Large intestine (tissue), 3 donors: ENCODE measurements at regions not wholly inside any gene's neighbourhood (a gene's known extent, or its start where the extent isn't known, plus 50 kb on each side); places are given as distances from the start of the nearest gene placed in this dataset.

ENCODE experiments used
- DNase-seq, 2 donors: peaks; one replicate each; pipeline versions ENCODE4 v3.0.0 to v3.0.0-alpha.2; 2013
- H3K27ac ChIP-seq: one replicate; pipeline ENCODE4 v1.5.1; 2013; ENCODE audit warnings: low read length
- H3K27me3 ChIP-seq: 2 replicates; pipeline ENCODE4 v1.6.1; 2013; ENCODE audit warnings: low read length; ENCODE audit not compliant: control insufficient read depth, insufficient read depth
- H3K36me3 ChIP-seq: 2 replicates; pipeline ENCODE4 v1.6.1; 2013; ENCODE audit warnings: low read length; ENCODE audit not compliant: control insufficient read depth, insufficient read depth
- H3K4me1 ChIP-seq: one replicate; pipeline ENCODE4 v1.6.1; 2013; ENCODE audit warnings: low read length; ENCODE audit not compliant: control insufficient read depth, insufficient read depth
- H3K4me3 ChIP-seq: one replicate; pipeline ENCODE4 v1.5.1; 2013; ENCODE audit warnings: low read length
- H3K9me3 ChIP-seq: one replicate; pipeline ENCODE4 v1.6.1; 2013; ENCODE audit warnings: mild to moderate bottlenecking, low read depth, low read length, moderate library complexity; ENCODE audit not compliant: control insufficient read depth
- WGBS: methylation state at CpG from one replicate; pipeline ENCODE4 v1.1.5; 2013; ENCODE audit warnings: low lambda C conversion rate; ENCODE audit not compliant: insufficient coverage; 5-methylcytosine and 5-hydroxymethylcytosine counted together

- Histone ChIP-seq H3K9me3 (no peaks in the 10 kb centered on the region), H3K36me3 (no peaks in the 10 kb centered on the region), H3K4me3 (no peak overlapping the region), H3K27me3 (no peaks in the 10 kb centered on the region), H3K4me1 (no peaks in the 10 kb centered on the region), H3K27ac (no peak overlapping the region)
- no CpG with 5 or more reads among the region's 3 CpGs for WGBS
- no peak for DNase-seq
Observed at GRCh38 chr2:221258464-221258863, 313.6 kb downstream of the EPHA4 start.

DNA sequence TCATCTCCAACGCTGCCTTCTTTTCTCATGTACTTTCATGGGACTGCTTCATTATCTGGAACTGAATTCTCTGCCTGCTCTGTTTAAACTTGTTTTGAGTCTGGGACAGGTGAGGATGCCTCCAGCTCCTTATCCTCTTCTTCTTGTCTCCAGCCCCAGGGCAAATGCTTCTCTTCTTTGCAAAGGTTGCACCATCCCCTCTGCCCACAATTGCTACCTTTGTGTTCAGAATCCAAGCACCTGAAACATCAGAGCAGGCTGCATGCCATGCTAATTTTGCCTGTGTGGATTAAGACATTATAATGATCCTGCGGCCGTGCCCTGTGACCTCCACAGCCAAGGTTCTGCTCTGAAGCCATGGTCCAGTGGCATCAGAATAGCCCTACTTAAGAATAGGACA is 309.5 kb downstream of the EPHA4 start:
- H3K36me3 ChIP-seq, result no peaks in the 10 kb centered on the region
- H3K4me1 ChIP-seq, result no peaks in the 10 kb centered on the region
- no peaks in the 10 kb centered on the region for H3K27me3 ChIP-seq
- DNase-seq, result no peak
- H3K9me3 ChIP-seq, result no peaks in the 10 kb centered on the region
- no peak overlapping the region for H3K27ac ChIP-seq
- no peak overlapping the region for H3K4me3 ChIP-seq
- WGBS, result 100% methylated on average over 1 of the region's 3 CpGs

GRCh38 chr2:221263573-221263972 is 308.5 kb downstream of the EPHA4 start:
- 100% methylated on average over 1 of the region's 2 CpGs for WGBS
- H3K9me3 ChIP-seq, result no peaks in the 10 kb centered on the region
- no peak for DNase-seq
- no peak overlapping the region for H3K27ac ChIP-seq
- H3K27me3 ChIP-seq, result no peaks in the 10 kb centered on the region
- no peak overlapping the region for H3K4me3 ChIP-seq
- H3K36me3 ChIP-seq, result no peaks in the 10 kb centered on the region
- H3K4me1 ChIP-seq, result no peaks in the 10 kb centered on the region

- H3K4me1 ChIP-seq, result no peaks in the 10 kb centered on the region
- 86% methylated on average over 1 of the region's 2 CpGs for WGBS
- no peaks in the 10 kb centered on the region for H3K27me3 ChIP-seq
- no peak overlapping the region for H3K27ac ChIP-seq
- H3K9me3 ChIP-seq, result no peaks in the 10 kb centered on the region
- H3K36me3 ChIP-seq, result no peaks in the 10 kb centered on the region
- DNase-seq, result no peak
- H3K4me3 ChIP-seq, result no peak overlapping the region
Observed at GRCh38 chr2:221264318-221264717, 307.8 kb downstream of the EPHA4 start.

GRCh38 chr2:221267773-221268425 is 304.2 kb downstream of the EPHA4 start:
- Histone ChIP-seq H3K36me3 (no peaks in the 10 kb centered on the region), H3K4me3 (no peak overlapping the region), H3K9me3 (no peaks in the 10 kb centered on the region), H3K4me1 (no peaks in the 10 kb centered on the region), H3K27me3 (no peaks in the 10 kb centered on the region), H3K27ac (no peak overlapping the region)
- DNase-seq, result no peak
- WGBS, result no CpG with 5 or more reads among the region's 6 CpGs

DNA sequence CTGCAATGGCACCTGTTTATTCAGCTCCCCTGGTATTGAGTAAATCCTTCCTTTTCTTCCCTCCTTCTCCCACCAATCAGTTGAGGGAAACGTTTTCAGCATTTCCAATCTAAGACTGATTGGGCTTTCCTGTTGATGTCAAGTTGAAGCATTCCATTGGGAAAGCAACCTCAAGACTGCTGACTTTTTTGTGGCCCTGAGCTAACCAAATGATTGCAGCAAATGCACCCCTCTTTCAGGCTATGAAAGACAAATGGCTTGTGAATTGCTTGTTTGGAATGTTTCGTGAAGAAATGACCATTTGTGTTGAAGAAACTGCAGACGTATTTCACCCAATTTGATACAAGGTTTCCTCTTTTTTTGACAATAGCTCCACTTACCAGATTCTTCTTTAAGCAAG is 303.5 kb downstream of the EPHA4 start:
- Histone ChIP-seq H3K9me3 (no peaks in the 10 kb centered on the region), H3K4me1 (no peaks in the 10 kb centered on the region), H3K27ac (no peak overlapping the region), H3K36me3 (no peaks in the 10 kb centered on the region), H3K27me3 (no peaks in the 10 kb centered on the region), H3K4me3 (no peak overlapping the region)
- no peak for DNase-seq
- WGBS, result no CpG with 5 or more reads among the region's 3 CpGs

- Histone ChIP-seq H3K9me3 (no peaks in the 10 kb centered on the region), H3K27ac (no peak overlapping the region), H3K4me3 (no peak overlapping the region), H3K4me1 (no peaks in the 10 kb centered on the region), H3K36me3 (no peaks in the 10 kb centered on the region), H3K27me3 (no peaks in the 10 kb centered on the region)
- no peak for DNase-seq
- WGBS, result 100% methylated on average over 1 of the region's 2 CpGs
Observed at GRCh38 chr2:221270806-221271205, 301.3 kb downstream of the EPHA4 start.

DNA sequence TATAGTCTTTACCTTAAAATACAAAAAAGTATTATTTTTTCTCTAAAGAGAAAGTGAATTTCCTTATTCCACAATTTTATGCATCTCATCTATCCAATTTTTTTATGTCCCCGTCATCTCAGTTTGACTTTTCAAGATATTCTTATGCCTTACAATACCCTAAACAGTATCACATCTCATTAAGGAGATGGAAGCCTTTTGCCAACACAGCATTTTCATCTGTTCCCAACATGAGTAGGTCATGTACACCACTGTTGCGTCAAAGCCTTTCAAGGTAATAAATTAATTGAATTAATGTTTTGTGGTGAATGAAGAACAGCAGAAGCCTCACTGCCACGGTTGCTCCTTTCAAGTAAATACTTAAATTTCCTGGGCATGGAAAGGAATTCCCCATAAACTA is 299.4 kb downstream of the EPHA4 start:
- H3K36me3 ChIP-seq, result no peaks in the 10 kb centered on the region
- no peak overlapping the region for H3K27ac ChIP-seq
- 100% methylated on average over 3 of the region's 3 CpGs for WGBS
- DNase-seq, result no peak
- no peaks in the 10 kb centered on the region for H3K4me1 ChIP-seq
- no peaks in the 10 kb centered on the region for H3K27me3 ChIP-seq
- no peaks in the 10 kb centered on the region for H3K9me3 ChIP-seq
- H3K4me3 ChIP-seq, result no peak overlapping the region

DNA sequence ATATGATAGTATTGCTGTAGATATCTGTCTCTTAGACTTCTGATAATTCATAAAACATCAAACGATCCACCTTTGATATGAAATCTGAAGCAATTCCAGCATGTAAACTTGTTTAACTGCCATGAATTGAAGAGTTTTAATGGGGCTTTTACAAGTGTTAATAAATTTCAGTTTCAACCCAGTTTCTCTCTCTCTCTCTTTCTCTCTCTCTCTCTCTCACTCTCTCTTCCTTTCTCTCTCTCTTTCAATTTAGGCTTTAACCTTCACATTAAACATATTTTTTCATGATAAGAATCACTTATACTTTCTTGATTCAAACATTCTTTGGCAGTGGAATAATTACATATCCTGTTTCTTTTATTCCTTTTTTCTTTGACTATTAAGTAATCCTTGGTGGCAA is 296.1 kb downstream of the EPHA4 start:
- Histone ChIP-seq H3K4me1 (no peaks in the 10 kb centered on the region), H3K4me3 (no peak overlapping the region), H3K9me3 (no peaks in the 10 kb centered on the region), H3K36me3 (no peaks in the 10 kb centered on the region), H3K27ac (no peak overlapping the region), H3K27me3 (no peaks in the 10 kb centered on the region)
- no peak for DNase-seq
- no CpG with 5 or more reads among the region's 1 CpG for WGBS

DNA sequence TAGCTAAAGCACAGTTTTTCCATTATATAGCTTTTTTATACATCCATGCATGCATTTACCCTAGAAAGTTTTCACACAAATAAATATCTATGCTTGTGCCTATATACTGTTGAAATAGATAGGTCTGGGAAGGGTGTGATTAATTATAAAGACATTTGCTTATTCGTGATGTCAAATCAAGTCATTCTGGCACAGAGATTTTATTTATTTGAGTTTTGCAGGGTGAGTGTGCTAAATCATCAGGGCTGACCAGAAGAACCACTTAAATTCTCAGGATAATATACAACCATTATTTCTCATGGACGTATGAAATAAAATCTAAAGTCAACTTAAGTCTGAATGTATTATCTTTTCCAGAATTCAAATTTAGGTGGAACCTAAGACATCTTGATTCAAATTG is 295.5 kb downstream of the EPHA4 start:
- H3K36me3 ChIP-seq, result no peaks in the 10 kb centered on the region
- H3K4me1 ChIP-seq, result no peaks in the 10 kb centered on the region
- H3K4me3 ChIP-seq, result no peak overlapping the region
- no peak overlapping the region for H3K27ac ChIP-seq
- WGBS, result 78% methylated on average over 1 of the region's 2 CpGs
- H3K9me3 ChIP-seq, result no peaks in the 10 kb centered on the region
- no peaks in the 10 kb centered on the region for H3K27me3 ChIP-seq
- no peak for DNase-seq

DNA sequence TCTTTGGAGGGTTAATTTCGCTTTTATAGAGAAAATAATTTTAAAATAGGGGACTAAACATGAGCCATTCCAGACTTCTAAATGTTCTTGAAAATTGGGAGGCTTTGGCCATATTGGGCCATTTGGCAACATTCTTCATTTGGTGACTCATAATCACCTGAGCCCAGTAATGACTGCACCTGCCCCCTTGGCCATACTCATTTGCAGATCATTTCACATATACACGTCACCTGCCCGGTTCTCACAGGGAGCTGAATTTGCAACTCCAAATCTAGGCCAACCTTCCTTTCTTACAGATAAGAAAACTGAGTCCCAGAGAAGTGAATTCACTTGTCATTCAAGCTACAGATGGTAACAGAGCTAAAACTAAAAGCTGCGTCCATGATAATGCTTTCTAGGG is 289.7 kb downstream of the EPHA4 start:
- no peak for DNase-seq
- 80% methylated on average over 2 of the region's 4 CpGs for WGBS
- Histone ChIP-seq H3K27ac (no peak overlapping the region), H3K4me3 (no peak overlapping the region), H3K27me3 (no peaks in the 10 kb centered on the region), H3K36me3 (no peaks in the 10 kb centered on the region), H3K4me1 (no peaks in the 10 kb centered on the region), H3K9me3 (no peaks in the 10 kb centered on the region)
